Inferior parietal cortex (tissue), 1 donor: ENCODE measurements at regions not wholly inside any gene's neighbourhood (a gene's known extent, or its start where the extent isn't known, plus 50 kb on each side); places are given as distances from the start of the nearest gene placed in this dataset.

ENCODE experiments used
- DNase-seq: peaks from one replicate; pipeline ENCODE4 v3.0.0-alpha.2; 2016; ENCODE audit errors: extremely low spot score

GRCh38 chr11:33616552-33616951 lies 84.1 kb downstream of the C11orf91 start:
- DNase-seq: no peak

- DNase-seq: no peak
Observed at GRCh38 chr11:33615751-33616150, 84.9 kb downstream of the C11orf91 start.

GRCh38 chr11:33613404-33613803 lies 87.2 kb downstream of the C11orf91 start:
- no peak for DNase-seq

GRCh38 chr11:33610903-33611302 lies 89.7 kb downstream of the C11orf91 start:
- no peak for DNase-seq

- DNase-seq: no peak
Observed at GRCh38 chr11:33608386-33608785, 92.2 kb downstream of the C11orf91 start.

- DNase-seq: no peak
Observed at GRCh38 chr11:33606762-33607161, 93.9 kb downstream of the C11orf91 start.

GRCh38 chr11:33605703-33606102 lies 94.9 kb downstream of the C11orf91 start:
- no peak for DNase-seq

GRCh38 chr11:33598426-33599069 lies 102.1 kb downstream of the C11orf91 start:
- peak; percentile 63 for DNase-seq

GRCh38 chr11:33594188-33594587 lies 106.4 kb downstream of the C11orf91 start:
- no peak for DNase-seq

- no peak for DNase-seq
Observed at GRCh38 chr11:33590441-33590840, 110.2 kb downstream of the C11orf91 start.

- no peak for DNase-seq
Observed at GRCh38 chr11:33588056-33588455, 112.6 kb downstream of the C11orf91 start.

- no peak for DNase-seq
Observed at GRCh38 chr11:33585586-33586209, 114.9 kb downstream of the C11orf91 start.

- DNase-seq: no peak
Observed at GRCh38 chr11:33582636-33583325, 117.8 kb downstream of the C11orf91 start.

- no peak for DNase-seq
Observed at GRCh38 chr11:33579101-33579500, 121.5 kb downstream of the C11orf91 start.

GRCh38 chr11:33577204-33577603 lies 123.4 kb downstream of the C11orf91 start:
- no peak for DNase-seq

- no peak for DNase-seq
Observed at GRCh38 chr11:33575311-33575710, 125.3 kb downstream of the C11orf91 start.

GRCh38 chr11:33574331-33574730 lies 126.3 kb downstream of the C11orf91 start:
- DNase-seq: no peak

GRCh38 chr11:33569333-33569732 lies 131.3 kb downstream of the C11orf91 start:
- DNase-seq: no peak

GRCh38 chr11:33567004-33567403 lies 133.6 kb downstream of the C11orf91 start:
- DNase-seq: no peak

GRCh38 chr11:33564856-33565453 lies 135.7 kb downstream of the C11orf91 start:
- peak; percentile 50 for DNase-seq

GRCh38 chr11:33560729-33561128 lies 139.9 kb downstream of the C11orf91 start:
- no peak for DNase-seq

GRCh38 chr11:33559567-33559966 lies 141.1 kb downstream of the C11orf91 start:
- DNase-seq: no peak

- no peak for DNase-seq
Observed at GRCh38 chr11:33558097-33558496, 142.5 kb downstream of the C11orf91 start.
